ENCODE measurements at regions not wholly inside any gene's neighbourhood (a gene's known extent, or its start where the extent isn't known, plus 50 kb on each side); places are given as distances from the start of the nearest gene placed in this dataset.
"Not testable (repeated sequence)": the region's sequence is repeated elsewhere in the genome, so short reads cannot be mapped to it uniquely, and the experiment has no call there.

- intact Hi-C loops (cut with micrococcal nuclease): no loop called here
- DNase-seq: no peak
- no peak overlapping the region for H3K27ac ChIP-seq (replicated peaks)
- peaks cover 12% of the 10 kb centered on the region for H3K4me1 ChIP-seq
- H3K9me3 ChIP-seq (replicated peaks): no peaks in the 10 kb centered on the region
- no peak overlapping the region for H3K4me3 ChIP-seq
- H3K36me3 ChIP-seq: no peaks in the 10 kb centered on the region
- TF ChIP-seq CTCF (IDR thresholded peaks at IDR 0.05; ENCODE audit: borderline replicate concordance): no peak
- no peaks in the 10 kb centered on the region for H3K27me3 ChIP-seq (ENCODE audit: low read depth)
Measured at GRCh38 chr6:15911753-15912504, 217.0 kb upstream of the MYLIP start.

- TF ChIP-seq CTCF (IDR thresholded peaks at IDR 0.05; ENCODE audit: borderline replicate concordance): no peak
- DNase-seq: no peak
- intact Hi-C loops (cut with micrococcal nuclease): no loop called here
- Histone ChIP-seq H3K4me3 (no peak overlapping the region), H3K27ac (replicated peaks) (no peak overlapping the region), H3K27me3 (ENCODE audit: low read depth) (no peaks in the 10 kb centered on the region), H3K36me3 (no peaks in the 10 kb centered on the region), H3K9me3 (replicated peaks) (no peaks in the 10 kb centered on the region), H3K4me1 (peaks cover 7% of the 10 kb centered on the region)
Measured at GRCh38 chr6:15909290-15910070, 219.4 kb upstream of the MYLIP start.

- H3K4me1 ChIP-seq: peaks cover 7% of the 10 kb centered on the region
- DNase-seq: no peak
- no peak overlapping the region for H3K27ac ChIP-seq (replicated peaks)
- H3K9me3 ChIP-seq (replicated peaks): no peaks in the 10 kb centered on the region
- H3K27me3 ChIP-seq (ENCODE audit: low read depth): no peaks in the 10 kb centered on the region
- H3K4me3 ChIP-seq: no peak overlapping the region
- no peak for TF ChIP-seq CTCF (IDR thresholded peaks at IDR 0.05; ENCODE audit: borderline replicate concordance)
- intact Hi-C loops (cut with micrococcal nuclease): no loop called here
- no peaks in the 10 kb centered on the region for H3K36me3 ChIP-seq
Measured at GRCh38 chr6:15908871-15909270, 220.0 kb upstream of the MYLIP start.

GRCh38 chr6:15907914-15908518 lies 220.9 kb upstream of the MYLIP start:
- peaks cover 3% of the 10 kb centered on the region for H3K9me3 ChIP-seq (replicated peaks)
- no peaks in the 10 kb centered on the region for H3K27me3 ChIP-seq (ENCODE audit: low read depth)
- DNase-seq: no peak
- intact Hi-C loops (cut with micrococcal nuclease): no loop called here
- peaks cover 7% of the 10 kb centered on the region for H3K4me1 ChIP-seq
- H3K36me3 ChIP-seq: no peaks in the 10 kb centered on the region
- no peak overlapping the region for H3K27ac ChIP-seq (replicated peaks)
- no peak overlapping the region for H3K4me3 ChIP-seq
- TF ChIP-seq CTCF (IDR thresholded peaks at IDR 0.05; ENCODE audit: borderline replicate concordance): no peak

- intact Hi-C loops (cut with micrococcal nuclease): not testable (repeated sequence)
Measured at GRCh38 chr6:15907220-15907913, 221.5 kb upstream of the MYLIP start.

More at GRCh38 chr6:15907220-15907913, 221.5 kb upstream of the MYLIP start:
- not testable (repeated sequence) for H3K27ac ChIP-seq (replicated peaks); H3K4me3 ChIP-seq; H3K27me3 ChIP-seq (ENCODE audit: low read depth); H3K4me1 ChIP-seq; H3K9me3 ChIP-seq (replicated peaks); H3K36me3 ChIP-seq; DNase-seq
